Left lung (tissue), 4 donors: ENCODE measurements at regions not wholly inside any gene's neighbourhood (a gene's known extent, or its start where the extent isn't known, plus 50 kb on each side); places are given as distances from the start of the nearest gene placed in this dataset.
A peak's percentile ranks its signal among the peaks of the same experiment; 100 is the strongest.
"Not testable (repeated sequence)": the region's sequence is repeated elsewhere in the genome, so short reads cannot be mapped to it uniquely, and the experiment has no call there.

Source experiments
- ATAC-seq: fragments of 200-7000 bp; cut with Tn5 transposase; one replicate; pipeline ENCODE4 v1.9.1; 2020; ENCODE audit warnings: moderate library complexity
- DNase-seq, 4 donors: peaks; one replicate each; pipeline ENCODE4 v3.0.0-alpha.2; 2013 to 2020
- H3K27ac ChIP-seq, 2 donors: fragments of 200-600 bp; sonication (generic) in 1 of 2; one replicate each; pipeline versions ENCODE4 v1.5.0 to v1.8.0; 2020 to 2021
- H3K27me3 ChIP-seq, 2 donors: fragments of 200-600 bp; sonication (generic) in 1 of 2; one replicate each; pipeline versions ENCODE4 v1.5.0 to v1.8.0; 2020 to 2021
- H3K36me3 ChIP-seq, 2 donors: fragments of 200-600 bp; sonication (generic) in 1 of 2; one replicate each; pipeline versions ENCODE4 v1.5.0 to v1.8.0; 2020 to 2021
- H3K4me1 ChIP-seq, 2 donors: fragments of 200-600 bp; one replicate each; pipeline ENCODE4 v1.8.0; 2021
- H3K4me3 ChIP-seq, 2 donors: fragments of 200-600 bp; sonication (generic) in 1 of 2; one replicate each; pipeline versions ENCODE4 v1.5.0 to v1.8.0; 2020 to 2021; ENCODE audit warnings: mild to moderate bottlenecking in 1 of 2
- H3K9me3 ChIP-seq, 2 donors: fragments of 200-600 bp; sonication (generic) in 1 of 2; one replicate each; pipeline versions ENCODE4 v1.5.0 to v1.8.0; 2020 to 2021
- intact Hi-C, 2 donors: fragments of 100-400 bp; cut with DNase I; formaldehyde crosslinking; loops; one replicate each; pipeline versions ENCODE4 v1.11.2 to v1.14.2; 2022
- TF ChIP-seq, protein P1 (sequence below), 2 donors: fragments of 200-600 bp; sonication (generic) in 1 of 2; IDR thresholded peaks; one replicate each; pipeline versions ENCODE4 v1.5.0 to v1.8.0; 2021; ENCODE audit warnings: antibody characterized with exemption in 2 of 2
- donor health status: DM: no; HTN: yes; CAD: no.
- donor health status: DM: no; HTN: no; CAD: no.

DNA sequence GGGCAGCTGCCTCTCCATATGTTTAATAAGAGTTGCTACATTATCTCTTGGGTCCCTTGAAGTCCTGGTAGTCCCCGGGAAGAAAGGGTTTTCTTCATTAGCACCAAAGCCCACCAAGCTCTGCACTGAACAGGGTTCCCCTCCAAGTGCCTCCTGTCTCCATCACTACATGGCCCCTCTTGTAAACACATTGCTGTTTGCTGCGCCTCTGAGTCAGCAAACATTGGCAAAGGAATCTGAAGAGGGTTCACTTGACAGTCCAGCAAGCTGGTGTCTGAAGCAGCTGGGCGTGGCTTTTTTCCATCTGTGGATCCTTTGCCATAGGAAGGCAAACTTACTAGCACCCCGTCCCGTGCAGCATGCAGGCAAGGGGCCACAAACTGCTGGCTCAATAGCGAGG, 82.8 kb downstream of the TEX51 start:
- intact Hi-C loops: no loop called here
- no peak overlapping the region for H3K27ac ChIP-seq
- ATAC-seq (peak; percentile 43), DNase-seq (no peak)
- TF ChIP-seq, protein P1, sequence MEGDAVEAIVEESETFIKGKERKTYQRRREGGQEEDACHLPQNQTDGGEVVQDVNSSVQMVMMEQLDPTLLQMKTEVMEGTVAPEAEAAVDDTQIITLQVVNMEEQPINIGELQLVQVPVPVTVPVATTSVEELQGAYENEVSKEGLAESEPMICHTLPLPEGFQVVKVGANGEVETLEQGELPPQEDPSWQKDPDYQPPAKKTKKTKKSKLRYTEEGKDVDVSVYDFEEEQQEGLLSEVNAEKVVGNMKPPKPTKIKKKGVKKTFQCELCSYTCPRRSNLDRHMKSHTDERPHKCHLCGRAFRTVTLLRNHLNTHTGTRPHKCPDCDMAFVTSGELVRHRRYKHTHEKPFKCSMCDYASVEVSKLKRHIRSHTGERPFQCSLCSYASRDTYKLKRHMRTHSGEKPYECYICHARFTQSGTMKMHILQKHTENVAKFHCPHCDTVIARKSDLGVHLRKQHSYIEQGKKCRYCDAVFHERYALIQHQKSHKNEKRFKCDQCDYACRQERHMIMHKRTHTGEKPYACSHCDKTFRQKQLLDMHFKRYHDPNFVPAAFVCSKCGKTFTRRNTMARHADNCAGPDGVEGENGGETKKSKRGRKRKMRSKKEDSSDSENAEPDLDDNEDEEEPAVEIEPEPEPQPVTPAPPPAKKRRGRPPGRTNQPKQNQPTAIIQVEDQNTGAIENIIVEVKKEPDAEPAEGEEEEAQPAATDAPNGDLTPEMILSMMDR (IDR thresholded peaks at IDR 0.05): no peak
- no peaks in the 10 kb centered on the region for H3K4me1 ChIP-seq
- no peaks in the 10 kb centered on the region for H3K36me3 ChIP-seq
- no peaks in the 10 kb centered on the region for H3K9me3 ChIP-seq
- no peaks in the 10 kb centered on the region for H3K27me3 ChIP-seq
- H3K4me3 ChIP-seq: no peak overlapping the region

DNA sequence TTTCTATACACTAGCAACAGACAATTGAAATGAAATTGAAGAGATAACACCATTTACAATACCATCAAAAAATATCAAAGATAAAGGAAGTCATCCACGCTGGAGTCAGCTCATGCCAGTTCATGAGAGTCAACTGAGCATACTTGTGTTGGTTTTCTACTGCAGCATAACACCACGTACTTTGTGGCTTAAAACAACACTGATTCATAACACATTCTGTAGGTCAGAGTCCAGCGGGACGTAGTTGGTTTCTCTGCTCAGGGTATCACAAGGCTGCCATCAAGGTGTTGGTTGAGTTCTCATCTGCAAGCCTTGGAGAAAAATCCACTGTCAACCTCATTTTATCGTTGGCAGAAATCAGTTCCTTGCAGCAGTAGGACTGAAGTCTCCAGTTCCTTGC, 84.2 kb downstream of the TEX51 start:
- intact Hi-C loops: no loop called here
- Histone ChIP-seq H3K4me1 (no peaks in the 10 kb centered on the region), H3K4me3 (no peak overlapping the region), H3K36me3 (no peaks in the 10 kb centered on the region), H3K9me3 (no peaks in the 10 kb centered on the region), H3K27ac (no peak overlapping the region), H3K27me3 (no peaks in the 10 kb centered on the region)
- TF ChIP-seq, protein P1 (IDR thresholded peaks at IDR 0.05): no peak
- ATAC-seq (no peak), DNase-seq (no peak)

DNA sequence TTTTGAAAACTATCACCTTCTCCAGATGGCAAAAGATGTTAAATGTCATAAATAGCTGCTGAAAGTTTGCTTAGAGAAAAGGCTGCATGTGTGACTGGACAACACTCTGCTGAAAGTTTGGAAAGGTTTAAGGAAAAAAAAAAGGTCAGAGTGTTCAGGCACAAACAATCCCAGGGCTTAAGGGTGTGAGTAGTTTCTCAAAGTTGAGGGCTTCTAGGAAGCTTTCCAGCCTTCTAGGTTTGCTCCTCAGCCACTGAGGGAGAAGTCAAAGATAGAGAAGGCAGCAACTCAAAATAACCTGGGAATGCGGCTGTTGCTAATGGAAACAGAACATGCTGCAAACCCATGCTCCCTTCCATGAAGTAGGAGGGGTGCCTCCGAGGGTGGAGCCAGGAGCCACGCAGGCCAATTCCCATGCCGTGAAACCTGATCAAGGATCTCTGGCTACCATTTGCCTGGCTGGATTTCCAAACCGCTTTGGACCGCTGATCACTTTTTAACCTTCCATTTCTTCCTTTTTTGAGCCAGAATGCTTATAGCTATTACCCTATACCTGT, 88.0 kb downstream of the TEX51 start:
- H3K4me3 ChIP-seq: no peak overlapping the region
- no peak overlapping the region for H3K27ac ChIP-seq
- TF ChIP-seq, protein P1 (IDR thresholded peaks at IDR 0.05): no peak
- H3K9me3 ChIP-seq: no peaks in the 10 kb centered on the region
- no peaks in the 10 kb centered on the region for H3K4me1 ChIP-seq
- intact Hi-C loops: no loop called here
- peaks cover 0 to 7% of the 10 kb centered on the region in 2 donors for H3K27me3 ChIP-seq
- no peaks in the 10 kb centered on the region for H3K36me3 ChIP-seq
- ATAC-seq: peak; percentile 64
- DNase-seq: no peak

DNA sequence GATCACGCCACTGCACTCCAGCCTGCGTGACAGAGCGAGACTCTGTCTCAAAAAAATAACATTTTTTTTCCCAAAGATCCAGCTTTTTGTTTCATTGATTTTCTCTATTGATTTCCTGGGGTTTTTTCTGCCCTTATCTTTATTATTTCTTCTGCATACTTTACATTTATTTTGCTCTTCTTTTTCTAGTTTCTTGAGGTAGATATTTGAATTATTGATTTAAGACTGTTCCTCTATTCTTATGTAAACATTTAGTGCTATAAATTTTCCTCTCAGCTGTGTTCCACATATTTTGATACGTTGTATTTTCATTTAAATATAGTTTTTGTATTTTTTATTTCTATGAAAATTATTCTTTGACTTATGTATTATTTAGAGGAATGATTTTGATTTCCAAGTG, 89.8 kb downstream of the TEX51 start:
- intact Hi-C loops: no loop called here
- no peak for ATAC-seq
- peaks cover 0 to 7% of the 10 kb centered on the region in 2 donors for H3K27me3 ChIP-seq
- TF ChIP-seq, protein P1 (IDR thresholded peaks at IDR 0.05): no peak
- no peaks in the 10 kb centered on the region for H3K4me1 ChIP-seq
- no peaks in the 10 kb centered on the region for H3K9me3 ChIP-seq
- no peak overlapping the region for H3K27ac ChIP-seq
- no peak overlapping the region for H3K4me3 ChIP-seq
- no peaks in the 10 kb centered on the region for H3K36me3 ChIP-seq
- DNase-seq: no peak

DNA sequence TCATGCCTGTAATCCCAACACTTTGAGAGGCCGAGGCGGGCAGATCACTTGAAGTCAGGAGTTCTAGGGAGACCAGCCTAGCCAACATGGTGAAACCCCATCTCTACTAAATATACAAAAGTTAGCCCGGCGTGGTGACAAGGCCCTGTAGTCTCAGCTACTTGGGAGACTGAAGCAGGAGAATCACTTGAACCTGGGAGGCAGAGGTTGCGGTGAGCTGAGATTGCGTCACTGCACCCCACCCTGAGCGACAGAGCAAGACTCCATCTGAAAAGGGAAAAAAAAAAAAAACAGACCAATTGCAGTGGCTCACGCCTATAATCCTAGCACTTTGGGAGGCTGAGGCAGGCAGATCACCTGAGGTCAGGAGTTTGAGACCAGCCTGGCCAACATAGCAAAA, 90.4 kb downstream of the TEX51 start:
- not testable (repeated sequence) for H3K4me3 ChIP-seq, ATAC-seq

DNA sequence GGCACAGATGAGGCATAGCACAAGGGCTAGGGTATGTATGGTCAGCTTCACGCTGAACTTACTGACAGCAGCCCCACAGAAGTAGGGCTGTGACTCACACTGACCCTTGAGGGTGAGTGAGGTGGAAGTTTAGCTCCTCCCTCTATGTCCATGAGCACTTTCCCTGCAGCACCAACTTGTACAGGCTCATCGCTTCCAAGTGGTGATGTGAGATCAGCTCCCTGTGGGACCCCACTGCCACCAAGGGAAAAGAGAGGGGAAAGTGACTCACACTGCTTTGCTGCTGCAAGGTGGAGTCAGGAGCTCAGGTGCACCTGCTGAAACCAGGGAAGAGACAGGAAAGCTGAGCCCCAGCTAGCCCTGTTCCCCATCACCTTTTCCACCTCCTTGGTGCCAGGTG, 91.5 kb downstream of the TEX51 start:
- ATAC-seq: peak; percentile 90
- H3K9me3 ChIP-seq: no peaks in the 10 kb centered on the region
- H3K27ac ChIP-seq: no peak overlapping the region
- no peaks in the 10 kb centered on the region for H3K4me1 ChIP-seq
- no peak for DNase-seq
- H3K4me3 ChIP-seq: no peak overlapping the region
- no peaks in the 10 kb centered on the region for H3K36me3 ChIP-seq
- peaks cover 0 to 7% of the 10 kb centered on the region in 2 donors for H3K27me3 ChIP-seq
- TF ChIP-seq, protein P1 (IDR thresholded peaks at IDR 0.05): no peak
- intact Hi-C loops: no loop called here

More for the DNA sequence above, 90.4 kb downstream of the TEX51 start:
- H3K9me3 ChIP-seq, H3K27me3 ChIP-seq, H3K36me3 ChIP-seq, H3K27ac ChIP-seq, H3K4me1 ChIP-seq, intact Hi-C loops, DNase-seq: not testable (repeated sequence)
